NK-92 treated with Interleukin-12 subunit alpha and Interleukin-12 subunit beta, amount 100 ng/mL, for 24 hours (cell line): ENCODE measurements at regions not wholly inside any gene's neighbourhood (a gene's known extent, or its start where the extent isn't known, plus 50 kb on each side); places are given as distances from the start of the nearest gene placed in this dataset.

Source experiments
- DNase-seq: peaks from one replicate; lab custom pipeline; 2025; lab: John Stamatoyannopoulos, UW

DNA sequence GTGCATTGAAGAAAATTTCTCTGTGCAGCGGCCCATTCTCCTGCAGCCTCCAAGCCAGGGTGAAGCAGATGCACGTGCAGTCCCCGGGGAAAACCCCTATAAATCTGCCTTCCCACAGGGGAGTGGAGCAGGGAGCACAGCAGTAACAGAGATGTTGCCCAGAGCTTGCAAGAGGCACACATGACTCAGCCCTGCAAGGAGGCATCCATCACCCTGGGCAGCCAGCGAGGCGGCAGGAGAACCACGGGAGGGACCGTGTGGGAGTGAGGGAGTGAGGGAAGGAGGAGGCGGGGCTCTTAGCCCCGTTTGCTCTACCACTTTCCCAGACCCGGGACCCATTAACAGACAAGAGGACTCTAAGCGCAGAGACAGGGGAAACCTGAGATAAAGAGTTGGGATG is 96.2 kb upstream of the ARAP3 start:
- no peak for DNase-seq

DNA sequence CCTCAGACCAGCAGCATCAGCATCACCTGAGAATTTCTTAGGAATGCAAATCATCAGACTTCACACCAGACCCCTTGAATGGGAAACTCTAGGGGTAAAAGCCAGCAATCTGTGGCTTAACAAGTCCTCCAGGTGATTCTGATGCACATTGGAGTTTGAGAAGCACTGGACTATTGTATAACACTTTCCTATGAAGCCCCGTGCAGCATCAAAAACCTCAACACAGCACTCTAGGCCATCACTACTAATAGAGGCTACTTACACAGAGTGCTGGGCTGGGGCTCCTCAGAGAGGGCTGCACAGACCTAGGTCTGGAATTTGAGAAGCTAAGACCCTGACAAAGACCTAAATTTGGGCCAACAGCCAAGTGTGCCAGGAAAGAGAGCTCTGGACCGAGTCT is 95.7 kb upstream of the ARAP3 start:
- no peak for DNase-seq

DNA sequence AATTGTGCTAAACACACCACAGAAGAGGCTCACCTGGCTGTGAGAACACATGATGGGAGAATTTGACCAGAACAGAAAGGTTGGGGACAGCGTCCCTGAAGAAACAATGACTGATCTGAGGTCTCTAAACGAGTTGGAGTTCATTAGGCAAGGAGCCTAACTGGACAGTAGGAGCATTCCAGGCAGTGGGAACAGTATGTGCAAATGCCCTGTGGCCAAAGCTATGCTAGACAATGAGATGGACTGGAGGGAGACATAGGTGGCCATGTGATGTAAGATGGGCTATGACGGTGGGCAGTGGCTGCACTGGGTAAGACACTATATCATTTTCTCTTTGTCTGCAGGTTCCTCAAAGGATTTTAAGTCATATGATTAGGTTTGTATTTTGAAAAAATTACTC is 95.1 kb upstream of the ARAP3 start:
- no peak for DNase-seq

- no peak for DNase-seq
These were observed 91.9 kb upstream of the ARAP3 start for GRCh38 chr5:141773779-141774562.

DNA sequence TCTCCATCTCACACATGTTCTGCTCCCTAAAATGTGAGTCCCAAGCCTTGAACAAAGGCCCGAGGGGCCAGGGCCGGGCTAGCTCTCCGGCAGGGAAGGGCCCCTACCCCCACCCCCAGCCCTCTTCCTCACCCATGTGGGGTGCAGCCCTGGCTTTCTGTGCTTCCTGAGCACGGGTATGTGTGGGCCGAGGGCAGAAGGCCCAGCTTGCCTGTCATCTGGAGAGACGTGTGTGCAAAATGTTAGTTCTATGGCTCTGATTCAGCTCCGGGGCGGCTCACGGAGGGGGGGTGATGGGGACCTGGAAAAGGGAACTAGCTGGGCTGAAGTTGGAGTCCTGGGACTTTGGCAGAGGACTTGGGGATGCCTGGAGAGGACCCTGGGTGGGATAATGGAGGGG is 90.3 kb upstream of the ARAP3 start:
- DNase-seq = no peak

DNA sequence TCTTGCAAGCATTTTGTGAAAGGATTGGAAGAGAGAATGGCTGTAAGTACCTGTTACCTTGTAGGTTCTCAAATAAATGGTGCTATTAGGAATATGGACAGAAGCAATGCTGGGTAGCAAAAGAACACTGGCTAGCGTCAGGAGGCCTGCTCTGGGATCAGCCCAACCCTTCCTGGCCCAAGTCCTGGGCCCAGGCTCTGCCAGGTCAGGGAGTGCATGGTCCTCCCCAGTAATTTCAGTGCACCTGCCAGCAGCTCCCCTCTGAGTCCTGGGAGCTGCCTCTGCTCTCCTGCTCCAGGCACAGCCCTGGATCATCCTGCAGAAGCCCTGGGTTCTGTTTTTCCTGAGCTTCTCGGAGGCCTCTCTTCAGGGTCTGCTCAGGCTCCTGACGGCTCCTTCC is 89.5 kb upstream of the ARAP3 start:
- DNase-seq = no peak

DNA sequence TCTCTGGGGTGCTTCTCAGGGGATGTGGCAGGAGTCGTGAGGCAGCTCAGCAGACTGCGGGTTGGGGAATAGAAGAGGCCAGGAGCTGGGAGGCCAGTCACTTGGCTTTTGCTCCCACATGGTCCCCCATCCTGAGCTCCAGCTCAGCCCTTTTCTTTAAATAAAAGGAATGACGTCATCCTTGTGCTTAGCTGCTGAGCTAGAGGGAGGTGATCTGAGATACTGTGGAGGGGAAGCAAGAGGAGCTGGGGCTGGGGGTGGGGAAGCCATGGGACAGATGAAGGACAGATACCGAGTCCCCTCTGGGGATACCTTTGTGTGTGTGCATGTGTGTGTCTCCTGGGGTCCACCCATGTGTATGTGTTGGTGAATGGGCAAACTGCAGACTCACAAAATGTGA is 89.0 kb upstream of the ARAP3 start:
- no peak for DNase-seq

GRCh38 chr5:141769671-141770070 is 87.6 kb upstream of the ARAP3 start:
- no peak for DNase-seq

GRCh38 chr5:141767671-141768070 is 85.6 kb upstream of the ARAP3 start:
- DNase-seq = no peak

- no peak for DNase-seq
These were observed 84.0 kb upstream of the ARAP3 start for GRCh38 chr5:141765896-141766551.

DNA sequence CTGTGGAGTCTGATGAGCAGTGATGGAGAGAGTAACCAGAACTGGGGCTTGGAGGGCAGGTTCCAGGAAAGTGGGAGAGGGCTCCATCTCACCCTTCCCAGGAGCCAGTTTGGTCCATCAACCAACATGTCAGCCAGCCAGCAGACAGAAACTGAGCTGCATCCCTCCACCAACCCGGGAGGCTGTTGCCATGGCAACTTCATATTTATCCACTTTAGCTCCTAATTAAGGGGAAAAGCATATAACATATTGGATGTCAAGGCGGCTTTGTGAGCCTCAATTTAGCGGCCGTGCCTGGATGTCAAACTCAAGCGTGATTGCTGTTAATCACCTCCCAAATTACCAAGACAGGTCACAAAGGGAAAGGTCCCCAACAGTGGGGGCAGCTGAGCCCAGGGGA is 81.5 kb upstream of the ARAP3 start:
- no peak for DNase-seq

GRCh38 chr5:141762790-141763368 is 80.8 kb upstream of the ARAP3 start:
- DNase-seq = no peak

- no peak for DNase-seq
These were observed 80.3 kb upstream of the ARAP3 start for GRCh38 chr5:141762316-141762715.

DNA sequence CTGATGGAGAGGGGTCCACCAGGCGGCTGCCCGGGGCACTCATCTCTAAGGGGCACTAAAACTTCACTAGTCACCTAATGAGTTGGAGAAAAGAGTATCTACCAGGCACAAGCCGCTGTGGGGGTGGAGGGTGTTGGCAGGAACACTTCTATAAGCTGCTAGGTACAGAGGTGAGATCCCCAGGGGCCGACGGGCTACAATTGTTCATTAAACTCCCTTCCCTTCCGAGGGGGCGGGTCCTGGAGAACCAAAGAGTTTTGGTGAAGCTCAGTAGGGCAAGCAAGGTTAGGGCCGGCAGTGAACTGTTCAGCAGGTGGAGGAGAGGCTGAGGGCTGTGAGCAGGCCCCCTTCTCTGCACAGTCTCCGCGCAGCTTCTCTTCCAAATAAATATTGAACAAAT is 78.7 kb upstream of the ARAP3 start:
- DNase-seq = no peak

DNA sequence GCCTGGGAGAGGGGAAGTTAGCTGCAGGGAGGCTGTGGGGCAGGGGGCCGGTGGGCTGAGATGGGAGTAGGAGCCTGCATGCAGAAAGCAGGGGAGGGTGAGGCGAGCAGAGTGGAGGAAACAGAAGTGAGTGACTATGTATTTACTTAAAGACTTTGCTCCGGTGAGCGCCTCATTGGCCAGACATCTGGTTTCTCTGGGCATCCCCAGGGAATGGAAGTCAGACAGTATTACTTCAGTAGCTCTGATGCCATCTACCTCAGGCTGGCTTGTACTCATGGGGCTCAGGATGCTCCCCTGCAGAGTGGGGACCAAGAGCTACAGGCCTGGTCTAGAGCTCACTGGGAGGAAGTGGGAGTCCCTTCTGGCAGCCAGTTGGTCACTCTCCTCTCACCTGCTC is 78.2 kb upstream of the ARAP3 start:
- DNase-seq = no peak

DNA sequence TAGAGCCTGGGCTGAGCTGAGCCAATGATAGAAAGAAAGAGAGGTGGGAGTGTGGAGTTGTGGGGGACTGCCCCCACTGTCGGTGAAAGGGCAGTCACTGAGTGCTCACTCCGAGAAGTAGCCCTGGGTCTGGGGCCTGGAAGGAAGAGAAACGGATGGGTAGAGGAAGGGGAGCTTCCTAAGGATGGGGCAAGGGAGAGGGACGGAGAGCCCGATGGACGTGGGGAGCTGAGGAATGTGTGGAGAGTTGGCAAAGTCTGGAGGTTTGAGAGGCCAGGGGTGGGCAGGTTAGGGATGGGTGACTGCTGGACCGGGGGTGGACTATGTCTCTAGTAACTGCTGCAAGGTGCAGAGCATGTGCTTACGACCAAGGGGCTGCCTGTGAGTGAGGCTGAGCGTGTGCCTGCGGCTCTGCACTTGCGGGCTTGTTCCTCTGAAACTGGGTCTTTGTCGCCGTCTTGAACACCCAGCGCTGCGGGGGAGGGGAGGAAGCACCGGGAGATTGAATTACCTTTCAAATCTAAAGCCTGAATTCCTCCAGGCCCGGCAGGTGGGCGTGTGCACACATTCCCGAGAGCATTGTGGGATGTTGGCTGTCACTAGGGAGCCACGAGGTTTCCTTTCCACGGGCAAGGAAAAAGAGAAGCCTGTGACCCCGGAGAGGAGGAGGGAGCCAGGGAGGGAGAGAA is 76.4 kb upstream of the ARAP3 start:
- no peak for DNase-seq

DNA sequence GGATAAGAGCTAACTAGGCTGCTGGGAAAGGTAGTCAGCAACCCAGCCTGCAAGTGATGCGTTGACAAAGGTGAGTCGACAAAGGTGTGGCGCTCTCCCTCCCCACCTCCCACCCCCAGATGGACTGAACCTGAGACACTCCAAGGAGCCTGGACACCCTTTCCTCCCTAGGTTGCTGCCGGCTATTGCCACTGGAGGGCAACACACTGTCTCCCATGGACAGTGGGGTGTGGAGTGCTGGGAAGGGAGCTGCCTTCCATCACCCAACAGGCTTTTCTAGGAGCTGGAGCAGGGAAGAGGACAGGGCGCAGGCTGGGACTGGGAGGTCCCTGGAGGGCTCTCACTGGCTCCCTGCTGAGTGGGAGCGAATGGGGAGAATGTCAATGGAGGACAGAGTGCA is 75.4 kb upstream of the ARAP3 start:
- no peak for DNase-seq

- no peak for DNase-seq
These were observed 74.2 kb upstream of the ARAP3 start for GRCh38 chr5:141756196-141756595.

- DNase-seq = no peak
These were observed 72.1 kb upstream of the ARAP3 start for GRCh38 chr5:141753971-141754713.

- DNase-seq = no peak
These were observed 71.3 kb upstream of the ARAP3 start for GRCh38 chr5:141753143-141753970.
